Peyer's patch (tissue), 4 donors: ENCODE measurements at regions not wholly inside any gene's neighbourhood (a gene's known extent, or its start where the extent isn't known, plus 50 kb on each side); places are given as distances from the start of the nearest gene placed in this dataset.

Source experiments
- CTCF ChIP-seq, 6 experiments: fragments of 450-650 bp in 4 of 6; fragments of 200-600 bp in 2 of 6; sonication (generic) in 1 of 6; IDR thresholded peaks; one replicate each; pipeline ENCODE4 v1.5.1; 2017 to 2019; ENCODE audit warnings: antibody characterized with exemption in 6 of 6, mild to moderate bottlenecking in 3 of 6, moderate library complexity in 1 of 6
- POLR2A ChIP-seq, 2 donors: fragments of 450-650 bp; IDR thresholded peaks; one replicate each; pipeline ENCODE4 v1.5.1; 2017; ENCODE audit warnings: antibody characterized with exemption in 2 of 2, mild to moderate bottlenecking in 2 of 2, moderate library complexity in 2 of 2

GRCh38 chr11:128039140-128040021 is 548.0 kb downstream of the ETS1 start:
- TF ChIP-seq CTCF (IDR thresholded peaks at IDR 0.05) (peak in 1 of 6 experiments; percentile 11), POLR2A (IDR thresholded peaks at IDR 0.05) (no peak)
